Stimulated activated CD8-positive, alpha-beta memory T cell treated with anti-CD3 and anti-CD28 coated beads, Interleukin-15, amount 100 ng/mL, for 4 hours (primary cell): ENCODE measurements at regions not wholly inside any gene's neighbourhood (a gene's known extent, or its start where the extent isn't known, plus 50 kb on each side); places are given as distances from the start of the nearest gene placed in this dataset.

Source experiments
- DNase-seq, 2 donors: peaks; one replicate each; pipeline ENCODE4 v3.0.0-alpha.2; 2020; ENCODE audit warnings: low read depth in 2 of 2

DNA sequence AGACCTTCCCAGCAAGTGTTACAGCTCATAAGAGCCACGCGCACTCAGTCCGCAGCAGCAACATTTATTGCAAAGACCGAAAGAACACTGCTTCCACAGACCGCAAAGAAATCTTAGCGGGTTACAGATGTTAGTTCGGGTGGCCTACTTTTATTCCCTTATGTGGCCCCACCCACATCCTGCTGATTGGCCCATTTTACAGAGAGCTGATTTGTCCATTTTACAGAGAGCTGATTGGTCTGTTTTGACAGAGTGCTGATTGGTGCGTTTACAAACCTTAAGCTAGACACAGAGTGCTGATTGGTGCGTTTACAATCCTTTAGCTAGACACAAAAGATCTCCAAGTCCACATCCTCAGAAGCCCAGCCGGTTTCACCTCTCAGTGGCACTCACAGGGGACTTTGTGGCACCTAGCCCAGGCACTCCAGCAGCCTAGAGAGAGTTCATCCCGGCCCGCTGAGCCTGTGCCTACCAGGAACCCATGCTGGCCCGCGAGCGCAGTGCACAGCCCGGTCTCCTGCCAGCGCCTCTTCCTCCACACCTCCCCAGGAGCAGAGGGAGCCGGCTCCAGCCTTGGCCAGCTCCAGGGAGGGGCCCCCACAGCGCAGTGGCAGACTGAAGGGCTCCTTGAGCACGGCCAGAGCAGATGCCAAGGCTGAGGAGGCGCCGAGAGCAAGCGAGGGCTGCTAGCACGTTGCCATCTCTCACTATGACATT lies 244.3 kb upstream of the TSHZ2 start:
- DNase-seq = no peak

DNA sequence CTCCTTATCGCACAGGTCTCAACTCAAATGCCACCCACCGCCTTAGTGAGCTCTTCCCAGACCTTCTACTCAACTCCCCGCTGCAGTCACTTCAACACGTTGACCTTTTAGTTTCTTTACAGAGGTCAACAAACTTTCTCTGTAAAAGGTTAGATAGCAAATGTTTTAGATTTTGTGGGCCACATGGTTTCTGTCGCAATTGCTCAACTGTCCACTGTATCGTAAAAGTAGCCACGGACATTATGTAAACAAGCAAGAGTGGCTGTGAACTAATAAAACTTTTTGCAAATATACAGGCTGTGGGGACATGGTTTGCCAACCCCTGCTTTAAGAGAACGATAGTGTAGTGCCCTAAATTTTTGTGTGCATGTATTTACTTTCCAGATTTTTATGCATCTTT lies 247.6 kb upstream of the TSHZ2 start:
- no peak for DNase-seq

- DNase-seq = no peak
These were observed 249.1 kb upstream of the TSHZ2 start for GRCh38 chr20:52722926-52723688.

DNA sequence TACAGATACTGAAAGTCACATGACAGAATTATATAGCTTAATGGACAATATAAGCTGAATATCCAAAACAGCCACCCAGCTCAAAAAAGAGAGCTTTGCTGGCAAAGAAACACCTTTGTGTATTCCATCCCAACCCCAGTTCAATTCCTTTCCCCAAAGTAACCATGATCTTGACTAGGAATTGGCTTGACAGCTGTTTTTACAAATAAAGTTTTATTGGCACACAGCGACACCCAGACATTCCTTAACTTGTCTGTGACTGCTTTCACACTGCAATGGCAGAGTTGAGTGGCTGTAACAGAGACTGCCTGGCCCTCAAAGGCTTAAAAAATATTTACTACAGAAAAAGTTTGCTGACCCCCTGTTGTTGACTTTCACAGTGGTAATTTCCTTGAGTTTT lies 264.0 kb upstream of the TSHZ2 start:
- DNase-seq = no peak

- DNase-seq = no peak
These were observed 267.6 kb upstream of the TSHZ2 start for GRCh38 chr20:52704553-52704952.

DNA sequence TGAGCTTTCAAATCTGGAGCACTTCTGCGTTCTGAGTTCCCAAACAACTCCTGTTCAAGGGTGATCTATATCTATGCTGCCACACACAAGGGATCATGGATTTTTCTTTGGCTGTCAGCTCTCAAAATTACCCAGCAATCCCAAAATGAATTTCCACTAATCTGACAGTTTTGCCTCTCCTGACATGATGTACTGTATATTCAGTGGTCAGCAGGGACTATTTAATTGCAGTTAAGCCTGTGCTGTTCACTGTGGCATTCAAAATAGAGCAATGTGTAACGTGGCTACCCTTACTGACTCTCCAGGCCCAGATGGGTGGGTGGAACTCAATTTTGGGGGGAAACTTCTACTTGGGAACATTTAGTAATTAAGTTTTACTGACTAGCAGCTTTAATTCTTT lies 283.8 kb upstream of the TSHZ2 start:
- no peak for DNase-seq

- no peak for DNase-seq
These were observed 287.3 kb upstream of the TSHZ2 start for GRCh38 chr20:52684905-52685304.

DNA sequence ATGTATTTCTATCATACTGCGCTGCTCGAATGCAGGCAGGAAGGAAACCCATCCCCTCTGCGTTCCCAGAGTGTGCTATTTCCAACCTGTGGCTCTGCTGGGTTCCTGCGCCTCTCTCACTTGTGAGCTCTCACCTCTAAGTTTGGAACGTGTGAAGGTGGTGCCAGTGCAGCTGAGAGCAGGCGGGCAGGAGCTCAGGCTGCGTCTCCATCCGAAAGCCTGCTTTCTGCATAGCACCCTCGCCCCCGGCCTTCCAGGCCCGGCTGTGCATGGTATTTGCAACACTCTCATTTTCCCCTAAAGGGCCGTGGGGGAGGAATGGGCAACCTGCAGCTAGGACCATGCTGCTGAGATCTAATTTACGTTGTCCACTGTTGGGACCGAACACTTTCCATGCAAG lies 288.0 kb upstream of the TSHZ2 start:
- no peak for DNase-seq

DNA sequence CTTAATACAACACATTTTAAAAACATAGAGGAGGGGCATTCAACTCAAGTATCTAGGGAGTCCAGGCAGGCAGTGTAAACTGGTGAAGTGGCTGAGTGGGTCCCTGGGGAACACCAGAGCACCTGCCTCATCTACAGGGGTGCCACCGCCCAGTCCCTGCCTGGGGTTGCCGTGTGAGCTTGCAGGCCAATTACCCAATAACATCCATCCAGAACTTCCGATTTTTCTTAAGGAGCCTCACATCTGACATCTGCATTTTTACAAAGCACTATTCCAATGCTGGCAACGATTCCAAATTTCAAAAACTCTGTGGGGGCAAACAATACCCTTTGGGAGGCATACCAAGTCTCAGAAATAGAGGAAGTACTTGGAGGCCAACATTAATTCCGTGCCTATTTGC lies 288.4 kb upstream of the TSHZ2 start:
- no peak for DNase-seq

DNA sequence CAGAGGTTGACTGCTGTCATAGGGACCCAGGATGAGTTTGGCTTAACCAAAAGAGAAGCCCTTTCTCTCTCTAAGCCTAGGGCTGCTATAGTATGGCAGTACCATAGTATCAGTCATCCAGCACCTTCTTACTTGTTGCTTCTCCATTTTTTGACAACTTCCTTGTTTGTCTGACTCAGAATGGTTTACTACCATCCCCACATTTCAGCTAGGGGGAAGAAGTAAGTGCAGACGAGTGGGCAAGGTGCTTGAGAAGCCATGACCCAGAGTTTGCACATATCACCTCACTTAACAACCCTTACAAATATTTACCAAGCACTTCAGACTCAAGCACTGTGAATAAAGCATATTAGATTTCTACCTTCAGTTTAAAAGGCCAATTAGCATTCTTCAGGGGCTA lies 289.9 kb upstream of the TSHZ2 start:
- no peak for DNase-seq

GRCh38 chr20:52681288-52681687 lies 290.9 kb upstream of the TSHZ2 start:
- no peak for DNase-seq

GRCh38 chr20:52677216-52677615 lies 294.9 kb upstream of the TSHZ2 start:
- no peak for DNase-seq

DNA sequence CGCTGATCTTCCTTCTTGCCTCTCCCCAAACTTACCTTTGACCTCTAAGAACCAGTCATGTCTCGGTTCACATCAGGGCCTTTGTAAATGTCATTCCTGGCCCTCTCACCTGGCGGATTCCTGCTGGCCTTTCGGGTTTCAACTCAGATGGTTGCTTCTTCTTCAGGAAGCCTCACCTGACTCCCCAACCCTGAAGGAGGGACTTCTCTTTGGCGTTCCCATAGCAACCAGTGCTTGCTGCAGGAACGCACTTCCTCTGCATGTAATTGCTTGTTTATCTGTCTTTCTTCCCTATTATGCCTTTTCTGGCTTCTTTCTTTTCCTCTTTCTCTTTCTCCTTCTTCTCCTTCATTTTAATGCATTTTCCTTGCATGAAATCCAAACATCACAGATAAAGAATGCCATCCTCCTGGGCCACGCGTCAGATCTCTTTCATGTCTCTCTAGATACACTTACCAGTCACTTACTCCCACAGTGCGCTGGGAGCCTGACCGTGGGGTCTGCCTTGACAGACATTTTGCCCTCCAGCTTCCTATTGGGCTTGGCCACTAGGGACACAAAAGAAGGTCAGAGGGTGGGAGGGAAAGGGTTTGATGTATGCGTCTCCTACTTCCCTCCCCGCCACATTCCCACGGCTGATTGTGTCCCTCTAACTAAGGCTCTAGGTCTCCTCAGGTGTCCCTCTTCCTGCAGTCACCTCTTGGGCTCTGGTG lies 295.7 kb upstream of the TSHZ2 start:
- DNase-seq = no peak

GRCh38 chr20:52675375-52675774 lies 296.8 kb upstream of the TSHZ2 start:
- DNase-seq = no peak

DNA sequence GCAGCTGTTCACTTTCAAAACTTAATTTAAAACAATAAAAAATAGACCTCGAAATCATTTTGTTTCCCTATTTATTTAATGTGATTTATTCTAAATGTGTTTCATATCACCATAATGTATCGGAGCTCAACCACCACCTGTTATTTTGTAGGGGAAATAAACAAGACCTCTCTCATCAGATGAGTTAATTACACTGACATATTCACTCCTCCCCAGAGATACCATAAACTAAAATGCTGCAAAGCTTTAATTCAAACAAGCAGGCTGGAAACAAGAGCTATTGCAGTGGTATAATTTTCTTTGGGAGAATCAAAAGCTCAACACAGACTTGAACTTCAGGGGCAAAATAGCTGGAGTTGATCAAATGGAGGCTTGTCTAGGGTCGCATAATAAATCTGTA lies 303.5 kb upstream of the TSHZ2 start:
- no peak for DNase-seq

DNA sequence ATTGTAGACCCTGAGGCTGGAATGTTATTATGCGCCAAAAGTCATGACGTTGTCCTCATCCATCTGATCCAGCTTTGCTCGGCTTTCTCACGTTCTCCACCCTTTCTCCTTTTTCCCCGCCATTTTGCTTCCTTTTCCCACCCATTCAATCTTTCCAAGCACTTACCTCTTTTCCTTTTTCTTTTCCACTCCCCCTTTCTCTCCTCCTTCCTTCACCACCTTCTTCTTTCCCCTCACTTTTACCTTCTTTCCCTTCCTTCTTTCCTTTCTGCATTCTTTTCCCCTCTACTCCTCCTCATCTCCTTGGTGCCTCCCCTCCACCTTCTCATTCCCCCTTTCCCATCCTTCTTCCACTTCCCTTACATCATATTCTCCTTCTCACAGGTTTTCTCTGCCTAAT lies 304.8 kb upstream of the TSHZ2 start:
- DNase-seq = no peak

GRCh38 chr20:52665441-52665840 lies 306.7 kb upstream of the TSHZ2 start:
- DNase-seq = no peak

DNA sequence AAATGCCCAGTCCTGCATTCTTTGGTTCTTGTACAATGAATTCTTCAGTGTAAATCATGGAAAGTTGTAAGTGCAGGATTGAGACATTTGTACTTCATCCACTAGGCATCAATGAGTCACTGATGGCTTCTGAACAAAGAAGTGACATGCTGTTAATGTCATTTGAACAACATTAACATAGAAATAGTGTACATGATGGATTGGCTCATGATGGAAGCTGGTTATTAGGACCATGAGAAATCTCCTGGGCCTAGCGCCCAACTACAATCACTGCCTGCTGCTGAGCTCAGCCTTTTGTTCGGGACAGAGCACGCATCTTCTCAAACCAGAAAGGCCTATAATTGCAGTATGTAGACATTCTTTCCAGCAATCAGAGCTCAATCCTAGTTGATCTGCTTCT lies 316.8 kb upstream of the TSHZ2 start:
- no peak for DNase-seq

GRCh38 chr20:52654567-52654966 lies 317.6 kb upstream of the TSHZ2 start:
- no peak for DNase-seq

- DNase-seq = no peak
These were observed 319.9 kb upstream of the TSHZ2 start for GRCh38 chr20:52652271-52652670.

- no peak for DNase-seq
These were observed 322.4 kb upstream of the TSHZ2 start for GRCh38 chr20:52649727-52650126.

GRCh38 chr20:52645822-52646221 lies 326.3 kb upstream of the TSHZ2 start:
- no peak for DNase-seq

GRCh38 chr20:52643034-52643433 lies 329.1 kb upstream of the TSHZ2 start:
- DNase-seq = no peak
